OCI-LY7 (cell line): ENCODE measurements at regions not wholly inside any gene's neighbourhood (a gene's known extent, or its start where the extent isn't known, plus 50 kb on each side); places are given as distances from the start of the nearest gene placed in this dataset.

ENCODE experiments used
- EZH2phosphoT487 ChIP-seq: fragments of 200-600 bp; sonication (generic); IDR thresholded peaks from 2 replicates; pipeline ENCODE4 v1.6.1; 2018; ENCODE audit warnings: low read depth, borderline replicate concordance, mild to moderate bottlenecking, mixed run types, antibody characterized with exemption, low read length, moderate library complexity, mixed read lengths
- TF ChIP-seq, protein P1 (sequence below): fragments of 200-600 bp; sonication (generic); conservative IDR thresholded peaks from 2 replicates; pipeline ENCODE4 v1.5.1; 2014; ENCODE audit warnings: mild to moderate bottlenecking, antibody characterized with exemption, low read length, moderate library complexity, mixed read lengths

DNA sequence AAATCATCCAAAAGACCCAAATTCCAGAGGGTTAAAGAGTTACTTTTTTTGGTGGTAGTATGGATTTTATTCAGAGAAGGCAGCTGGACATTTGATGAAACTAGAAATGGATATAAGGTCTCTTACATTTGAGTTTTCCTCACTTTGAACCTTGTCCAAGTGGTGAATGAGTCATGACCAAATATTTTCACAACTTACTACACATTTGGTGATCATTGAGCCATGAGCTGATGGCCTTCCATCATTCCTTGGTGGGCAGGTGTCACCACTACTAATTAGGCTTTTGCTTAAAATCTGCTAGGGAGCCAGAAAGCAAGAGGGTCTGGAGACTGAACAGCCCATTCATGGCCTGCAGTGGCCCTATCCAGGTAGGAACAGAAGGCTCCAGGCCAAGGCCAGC lies 620.2 kb upstream of the INTU start:
- TF ChIP-seq, protein P1, sequence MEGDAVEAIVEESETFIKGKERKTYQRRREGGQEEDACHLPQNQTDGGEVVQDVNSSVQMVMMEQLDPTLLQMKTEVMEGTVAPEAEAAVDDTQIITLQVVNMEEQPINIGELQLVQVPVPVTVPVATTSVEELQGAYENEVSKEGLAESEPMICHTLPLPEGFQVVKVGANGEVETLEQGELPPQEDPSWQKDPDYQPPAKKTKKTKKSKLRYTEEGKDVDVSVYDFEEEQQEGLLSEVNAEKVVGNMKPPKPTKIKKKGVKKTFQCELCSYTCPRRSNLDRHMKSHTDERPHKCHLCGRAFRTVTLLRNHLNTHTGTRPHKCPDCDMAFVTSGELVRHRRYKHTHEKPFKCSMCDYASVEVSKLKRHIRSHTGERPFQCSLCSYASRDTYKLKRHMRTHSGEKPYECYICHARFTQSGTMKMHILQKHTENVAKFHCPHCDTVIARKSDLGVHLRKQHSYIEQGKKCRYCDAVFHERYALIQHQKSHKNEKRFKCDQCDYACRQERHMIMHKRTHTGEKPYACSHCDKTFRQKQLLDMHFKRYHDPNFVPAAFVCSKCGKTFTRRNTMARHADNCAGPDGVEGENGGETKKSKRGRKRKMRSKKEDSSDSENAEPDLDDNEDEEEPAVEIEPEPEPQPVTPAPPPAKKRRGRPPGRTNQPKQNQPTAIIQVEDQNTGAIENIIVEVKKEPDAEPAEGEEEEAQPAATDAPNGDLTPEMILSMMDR: no peak
- TF ChIP-seq EZH2phosphoT487: no peak
